NT2/D1 (cell line): ENCODE measurements at regions not wholly inside any gene's neighbourhood (a gene's known extent, or its start where the extent isn't known, plus 50 kb on each side); places are given as distances from the start of the nearest gene placed in this dataset.
A peak's percentile ranks its signal among the peaks of the same experiment; 100 is the strongest.

Experiments
- DNase-seq: peaks from one replicate; pipeline ENCODE4 v3.0.0-alpha.2; 2011; ENCODE audit warnings: low read depth, low spot score
- H3K27me3 ChIP-seq: 2 replicates; pipeline ENCODE4 v1.6.0; 2011; ENCODE audit warnings: mild to moderate bottlenecking; ENCODE audit not compliant: insufficient read length, insufficient read depth
- H3K36me3 ChIP-seq: 2 replicates; pipeline ENCODE4 v1.6.1; 2011; ENCODE audit warnings: mild to moderate bottlenecking, low read length, mixed read lengths; ENCODE audit not compliant: insufficient read depth, insufficient read length
- H3K4me1 ChIP-seq: 2 replicates; pipeline ENCODE4 v1.5.1; 2011; ENCODE audit not compliant: insufficient read depth, insufficient read length
- H3K4me3 ChIP-seq: 2 replicates; pipeline ENCODE4 v1.5.1; 2011; ENCODE audit warnings: low read depth; ENCODE audit not compliant: insufficient read length
- H3K9ac ChIP-seq: 2 replicates; pipeline ENCODE4 v1.6.0; 2011; ENCODE audit warnings: low read depth; ENCODE audit not compliant: insufficient read length
- H3K9me3 ChIP-seq: 2 replicates; pipeline ENCODE4 v1.5.1; 2011; ENCODE audit warnings: mild to moderate bottlenecking, low read length; ENCODE audit not compliant: insufficient read depth
- SUZ12 ChIP-seq: IDR thresholded peaks from 2 replicates; pipeline ENCODE4 v1.6.1; 2011; ENCODE audit not compliant: insufficient read length, insufficient read depth; ENCODE audit errors: extremely low read depth
- YY1 ChIP-seq: IDR thresholded peaks from 2 replicates; pipeline ENCODE4 v1.6.1; 2011; ENCODE audit not compliant: insufficient read length, insufficient read depth
- ZNF274 ChIP-seq: IDR thresholded peaks from 2 replicates; pipeline ENCODE4 v1.6.1; 2011; ENCODE audit warnings: mild to moderate bottlenecking, low read depth, low read length

DNA sequence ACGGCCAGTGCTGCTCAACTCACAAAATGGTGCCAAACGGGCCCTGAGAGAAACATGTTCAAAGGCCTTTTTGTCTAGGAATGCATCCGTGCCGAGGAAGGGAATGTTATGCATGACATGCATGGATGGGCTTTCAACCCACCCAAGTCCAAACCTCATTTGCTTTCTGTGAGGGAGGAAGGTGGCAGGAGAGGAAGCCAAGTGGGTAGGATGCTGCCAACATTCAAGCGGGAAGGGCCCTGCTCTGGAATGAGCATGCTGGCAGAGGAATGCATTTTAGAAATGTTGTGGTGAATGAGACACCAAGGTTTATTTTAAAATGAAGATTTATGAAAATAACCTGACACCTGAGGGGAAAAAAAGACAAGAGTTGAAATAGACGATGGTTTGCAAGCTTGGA is 479.1 kb downstream of the CCDC171 start:
- no peaks in the 10 kb centered on the region for H3K4me1 ChIP-seq
- no peak overlapping the region for H3K4me3 ChIP-seq
- H3K9me3 ChIP-seq: no peaks in the 10 kb centered on the region
- H3K9ac ChIP-seq: no peak overlapping the region
- DNase-seq: no peak
- TF ChIP-seq YY1 (no peak), ZNF274 (no peak)
- H3K27me3 ChIP-seq: no peaks in the 10 kb centered on the region
- H3K36me3 ChIP-seq: no peaks in the 10 kb centered on the region

DNA sequence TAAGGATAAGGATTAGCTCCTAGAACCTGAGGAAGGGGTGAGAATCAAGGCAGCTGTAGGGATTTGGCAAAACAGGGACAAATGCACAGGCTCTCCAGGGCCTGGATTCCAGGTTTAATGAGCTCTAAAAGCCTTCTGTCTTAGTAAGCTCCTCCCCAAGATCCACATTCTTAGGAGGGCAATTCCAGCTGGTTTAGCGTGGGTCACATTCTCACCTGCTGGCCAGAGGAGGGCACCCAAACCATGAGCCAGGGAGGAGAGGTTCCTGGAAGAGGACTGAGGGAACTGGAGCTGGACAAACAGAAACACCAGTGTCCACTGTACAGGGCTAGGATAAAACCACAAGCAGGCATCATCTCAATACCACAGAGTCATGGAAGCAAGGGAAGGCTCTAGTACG is 480.0 kb downstream of the CCDC171 start:
- DNase-seq: peak; percentile 20
- H3K9me3 ChIP-seq: no peaks in the 10 kb centered on the region
- H3K36me3 ChIP-seq: no peaks in the 10 kb centered on the region
- no peak overlapping the region for H3K4me3 ChIP-seq
- H3K9ac ChIP-seq: no peak overlapping the region
- no peaks in the 10 kb centered on the region for H3K27me3 ChIP-seq
- TF ChIP-seq ZNF274: no peak
- TF ChIP-seq YY1: no peak
- no peak for TF ChIP-seq SUZ12
- no peaks in the 10 kb centered on the region for H3K4me1 ChIP-seq

DNA sequence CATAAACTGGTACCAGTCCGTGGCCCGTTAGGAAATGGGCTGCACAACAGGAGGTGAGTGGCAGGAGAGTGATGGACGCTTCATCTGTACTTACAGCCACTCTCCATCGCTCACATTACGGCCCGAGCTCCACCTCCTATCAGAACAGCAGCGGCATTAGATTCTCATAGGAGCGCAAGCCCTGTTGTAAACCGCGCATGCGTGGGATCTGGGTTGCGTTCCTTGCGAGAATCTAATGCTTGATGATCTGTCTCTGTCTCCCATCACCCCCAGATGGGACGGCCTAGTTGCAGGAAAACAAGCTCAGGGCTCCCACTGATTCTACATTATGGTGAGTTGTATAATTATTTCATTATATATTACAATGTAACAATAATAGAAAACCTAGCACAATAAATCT is 480.4 kb downstream of the CCDC171 start:
- Histone ChIP-seq H3K4me1 (no peaks in the 10 kb centered on the region), H3K4me3 (no peak overlapping the region), H3K9me3 (no peaks in the 10 kb centered on the region), H3K9ac (no peak overlapping the region), H3K36me3 (no peaks in the 10 kb centered on the region), H3K27me3 (no peaks in the 10 kb centered on the region)
- TF ChIP-seq SUZ12: no peak
- no peak for TF ChIP-seq ZNF274
- no peak for TF ChIP-seq YY1
- no peak for DNase-seq

DNA sequence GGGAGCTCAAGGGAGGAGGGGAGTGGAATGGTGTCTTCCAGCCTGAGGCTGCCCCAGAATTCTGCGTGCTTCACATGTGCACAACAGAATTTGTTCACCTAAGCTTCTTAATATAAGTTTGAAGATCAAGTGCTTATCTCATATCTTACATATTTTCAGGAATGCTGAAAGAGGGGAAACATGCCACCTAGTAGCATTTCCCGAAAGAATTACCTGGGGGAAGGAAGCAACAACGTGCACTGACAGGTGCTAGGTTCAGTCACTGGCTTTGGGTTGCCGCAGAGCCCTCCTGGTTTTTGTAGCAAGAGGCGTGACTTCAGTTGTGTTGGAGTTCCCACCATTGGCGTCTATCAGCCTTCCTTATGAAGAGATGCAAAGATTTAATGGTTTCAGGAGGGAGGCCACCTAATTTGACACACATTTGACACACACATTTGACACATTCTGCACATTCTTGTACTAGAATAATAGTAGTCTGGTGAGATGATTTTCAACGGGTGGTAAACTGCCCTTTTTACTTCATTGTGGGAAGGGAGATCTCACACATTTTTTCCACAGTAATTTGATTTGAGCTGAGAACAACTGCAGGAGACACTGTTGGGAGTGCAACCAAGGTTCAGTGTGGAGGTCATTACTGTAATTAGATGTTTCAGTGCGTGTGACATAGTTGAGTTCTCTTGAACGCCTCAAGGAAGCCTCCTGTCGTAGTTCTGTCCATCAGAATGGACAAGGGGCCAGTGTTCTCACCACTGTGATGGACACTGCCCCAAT is 481.3 kb downstream of the CCDC171 start:
- H3K36me3 ChIP-seq: no peaks in the 10 kb centered on the region
- no peak for DNase-seq
- TF ChIP-seq ZNF274 (no peak), YY1 (no peak), SUZ12 (no peak)
- H3K27me3 ChIP-seq: no peaks in the 10 kb centered on the region
- H3K9ac ChIP-seq: no peak overlapping the region
- H3K4me3 ChIP-seq: no peak overlapping the region
- no peaks in the 10 kb centered on the region for H3K9me3 ChIP-seq
- no peaks in the 10 kb centered on the region for H3K4me1 ChIP-seq

DNA sequence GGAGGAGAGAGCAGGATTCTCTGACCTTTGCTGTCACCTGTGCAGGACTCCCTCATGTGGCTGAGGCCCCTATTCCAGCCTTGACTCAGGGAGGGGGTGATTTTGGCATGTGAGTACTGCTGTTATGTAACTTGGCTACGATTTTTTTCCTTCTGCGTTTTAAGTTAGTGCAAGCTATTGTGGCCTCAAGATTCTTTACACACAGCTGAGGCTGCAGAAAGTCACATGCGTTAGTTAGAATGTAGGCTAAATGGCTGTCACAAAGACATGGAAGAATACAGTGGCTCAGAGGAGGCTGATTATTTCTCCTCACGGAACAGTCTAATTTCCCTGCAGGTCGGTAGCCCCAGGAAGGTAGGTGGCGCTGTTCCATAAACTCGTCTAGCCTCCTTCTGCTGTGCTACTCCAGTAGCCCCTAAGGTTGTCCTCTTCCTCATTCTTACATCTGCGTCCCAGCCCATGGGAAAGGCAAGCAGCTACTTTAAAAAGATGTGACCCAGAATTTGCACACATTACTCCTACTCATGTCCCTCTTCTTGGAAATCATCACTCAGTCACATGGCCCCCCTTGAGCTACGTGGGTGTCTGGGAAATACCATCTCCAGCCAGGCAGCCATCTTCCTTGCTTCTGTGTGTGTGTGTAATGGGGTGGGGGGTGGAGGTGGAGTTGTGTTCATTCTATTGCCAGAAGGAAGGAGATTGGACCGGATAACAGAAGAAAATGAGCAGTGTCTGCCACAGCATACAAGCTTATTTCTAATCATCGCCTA is 486.6 kb downstream of the CCDC171 start:
- H3K4me3 ChIP-seq: no peak overlapping the region
- H3K4me1 ChIP-seq: no peaks in the 10 kb centered on the region
- TF ChIP-seq YY1: no peak
- TF ChIP-seq ZNF274: no peak
- no peak for TF ChIP-seq SUZ12
- no peaks in the 10 kb centered on the region for H3K9me3 ChIP-seq
- no peaks in the 10 kb centered on the region for H3K27me3 ChIP-seq
- no peak overlapping the region for H3K9ac ChIP-seq
- no peaks in the 10 kb centered on the region for H3K36me3 ChIP-seq
- peak; percentile 62 for DNase-seq

DNA sequence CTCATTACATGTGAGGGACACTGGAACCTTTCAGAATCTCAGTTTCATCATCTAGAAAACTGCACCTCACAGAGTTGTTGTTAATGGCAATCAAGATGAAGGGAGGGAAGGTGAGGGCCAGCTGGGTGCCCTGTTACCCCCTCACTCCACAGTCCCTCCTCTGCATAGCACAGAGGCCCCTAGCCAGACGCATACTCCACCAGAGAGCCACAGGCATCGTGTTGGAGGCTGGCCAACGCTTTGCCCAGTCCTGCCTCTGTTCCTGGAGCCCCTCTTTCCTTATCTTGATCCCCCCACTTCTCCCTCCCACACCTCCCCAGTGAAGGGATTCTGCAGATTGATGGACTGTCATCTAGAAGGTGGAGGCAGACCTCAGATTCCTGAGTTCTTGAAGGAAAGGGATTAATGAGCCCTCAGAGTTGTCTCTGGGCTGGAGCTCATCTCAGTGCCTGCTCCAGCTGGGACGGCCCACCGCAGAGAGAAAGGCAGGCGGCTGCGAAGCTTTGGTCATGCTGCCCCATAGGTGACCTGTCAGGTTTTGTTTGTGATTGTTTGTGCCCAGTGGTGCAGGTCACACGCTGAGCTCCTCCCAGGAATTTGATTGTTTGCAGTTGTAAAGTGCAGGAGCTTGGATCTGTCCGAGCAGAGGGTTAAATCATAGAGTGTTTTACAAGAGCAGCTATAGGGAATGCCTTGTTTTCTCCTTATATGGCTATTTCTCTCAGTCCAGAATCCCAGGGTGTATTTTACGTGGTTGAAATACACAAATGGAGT is 487.3 kb downstream of the CCDC171 start:
- no peak overlapping the region for H3K4me3 ChIP-seq
- no peaks in the 10 kb centered on the region for H3K9me3 ChIP-seq
- no peak for DNase-seq
- TF ChIP-seq SUZ12: no peak
- TF ChIP-seq YY1: no peak
- TF ChIP-seq ZNF274: no peak
- no peaks in the 10 kb centered on the region for H3K36me3 ChIP-seq
- no peaks in the 10 kb centered on the region for H3K4me1 ChIP-seq
- no peaks in the 10 kb centered on the region for H3K27me3 ChIP-seq
- no peak overlapping the region for H3K9ac ChIP-seq
